ENCODE measurements at regions not wholly inside any gene's neighbourhood (a gene's known extent, or its start where the extent isn't known, plus 50 kb on each side); places are given as distances from the start of the nearest gene placed in this dataset.

- no peak for TF ChIP-seq CTCF (IDR thresholded peaks at IDR 0.05)
- TF ChIP-seq POLR2A (IDR thresholded peaks at IDR 0.05), result no peak
Measured at GRCh38 chr12:116673681-116674111, 64.2 kb downstream of the SPRING1 start.

All from prostate gland (tissue), 2 donors.